Right cardiac atrium (tissue), 5 donors: ENCODE measurements at regions not wholly inside any gene's neighbourhood (a gene's known extent, or its start where the extent isn't known, plus 50 kb on each side); places are given as distances from the start of the nearest gene placed in this dataset.

ENCODE experiments used
- ATAC-seq, 2 donors: fragments of 200-7000 bp; cut with Tn5 transposase; one replicate each; pipeline versions ENCODE4 v1.8.0 to v1.9.1; 2020; ENCODE audit warnings: moderate library complexity in 2 of 2, mild to moderate bottlenecking in 1 of 2
- DNase-seq, 3 donors: peaks; one replicate each; pipeline ENCODE4 v3.0.0-alpha.2; 2020
- H3K27ac ChIP-seq: one replicate; pipeline ENCODE4 v1.5.1; 2013; ENCODE audit warnings: mild to moderate bottlenecking, low read length, control low read depth, moderate library complexity
- H3K27me3 ChIP-seq: one replicate; pipeline ENCODE4 v1.6.1; 2013; ENCODE audit not compliant: control insufficient read depth, insufficient read depth
- H3K4me1 ChIP-seq: one replicate; pipeline ENCODE4 v1.6.1; 2013; ENCODE audit warnings: low read length; ENCODE audit not compliant: control insufficient read depth, insufficient read depth
- H3K4me3 ChIP-seq: one replicate; pipeline ENCODE4 v1.5.1; 2013; ENCODE audit warnings: low read length, control low read depth
- H3K9me3 ChIP-seq: one replicate; pipeline ENCODE4 v1.6.1; 2013; ENCODE audit warnings: low read length; ENCODE audit not compliant: control insufficient read depth
- WGBS: extraction: QIAGEN DNeasy Blood & Tissue Kit; methylation state at CpG from one replicate; pipeline ENCODE4 v1.1.7; 2013; 5-methylcytosine and 5-hydroxymethylcytosine counted together
- intact Hi-C, 4 donors: fragments of 100-400 bp; cut with DNase I; formaldehyde crosslinking; loops; one replicate each; pipeline versions ENCODE4 v1.11.0 to v1.14.0; 2022 to 2023
- donor health status: healthy with polysubstance abuse.
- donor health status: DM: no; HTN: yes; CAD: no.
- donor health status: DM: no; HTN: no; CAD: no.
- donor health status: DM: no; HTN: yes; CAD: no; lungs with severe emphysema.
- donor health status: DM: yes; HTN: yes; CAD: no.

DNA sequence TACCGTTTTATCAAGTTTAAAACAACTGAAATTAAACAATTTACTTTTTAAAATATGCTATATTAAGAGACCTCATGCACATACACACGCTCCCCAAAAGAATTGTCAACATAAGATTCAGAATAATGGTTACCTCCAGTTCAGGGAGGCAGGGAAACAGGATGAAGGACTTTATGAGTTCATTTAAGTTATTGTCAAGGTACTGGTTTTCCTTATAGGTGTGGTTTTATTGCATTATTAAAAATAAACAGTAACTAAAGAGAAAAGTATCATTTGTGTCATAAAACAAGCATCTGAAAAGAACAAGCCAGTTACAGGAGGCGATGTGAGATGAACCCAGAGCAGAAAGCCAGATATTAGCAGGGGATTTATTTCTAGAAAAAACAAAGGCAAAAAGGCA is 2376.7 kb downstream of the MAT2B start:
- Histone ChIP-seq H3K27ac (no peak overlapping the region), H3K9me3 (no peaks in the 10 kb centered on the region), H3K4me1 (no peaks in the 10 kb centered on the region), H3K27me3 (no peaks in the 10 kb centered on the region), H3K4me3 (no peak overlapping the region)
- DNase-seq = no peak
- intact Hi-C loops = no loop called here
- ATAC-seq = no peak
- 85% methylated on average over 3 of the region's 3 CpGs for WGBS

DNA sequence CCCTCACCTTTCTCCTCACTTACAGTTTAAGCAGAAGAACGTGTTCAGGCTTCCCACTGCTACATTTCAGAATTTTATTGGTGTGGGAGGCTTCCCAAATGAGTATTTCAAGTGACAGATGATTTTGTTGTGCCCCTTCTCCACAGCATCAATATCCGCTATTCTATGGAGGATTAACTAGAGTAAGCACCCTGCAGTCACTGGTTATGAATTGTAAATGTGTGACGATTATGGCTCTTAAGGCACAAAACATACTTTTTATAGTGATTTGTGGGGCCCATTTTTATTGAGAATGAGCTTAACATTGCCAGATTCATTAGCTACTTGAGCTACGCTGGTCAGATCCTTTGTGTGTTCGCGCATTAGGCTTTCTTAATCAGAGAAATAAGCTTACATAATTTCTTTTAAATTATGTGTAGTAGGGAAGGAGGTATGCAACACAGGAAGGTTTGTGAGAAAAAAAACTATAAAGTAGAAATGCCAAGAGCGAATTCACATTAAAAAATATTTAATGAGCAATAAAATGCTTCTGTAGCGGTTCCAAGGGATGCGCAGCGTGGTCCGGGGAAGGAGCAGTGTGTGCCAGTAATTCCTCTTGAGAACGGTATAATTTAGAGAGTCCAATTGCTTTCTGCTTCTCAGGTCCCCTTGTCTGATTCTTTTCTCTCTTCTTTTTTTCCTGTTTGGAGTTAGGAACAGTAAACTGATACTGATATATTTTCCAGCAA is 2380.4 kb downstream of the MAT2B start:
- Histone ChIP-seq H3K4me1 (no peaks in the 10 kb centered on the region), H3K27me3 (no peaks in the 10 kb centered on the region), H3K9me3 (no peaks in the 10 kb centered on the region), H3K4me3 (no peak overlapping the region), H3K27ac (no peak overlapping the region)
- no peak for ATAC-seq
- intact Hi-C loops = no loop called here
- no peak for DNase-seq
- 81% methylated on average over 12 of the region's 12 CpGs for WGBS

DNA sequence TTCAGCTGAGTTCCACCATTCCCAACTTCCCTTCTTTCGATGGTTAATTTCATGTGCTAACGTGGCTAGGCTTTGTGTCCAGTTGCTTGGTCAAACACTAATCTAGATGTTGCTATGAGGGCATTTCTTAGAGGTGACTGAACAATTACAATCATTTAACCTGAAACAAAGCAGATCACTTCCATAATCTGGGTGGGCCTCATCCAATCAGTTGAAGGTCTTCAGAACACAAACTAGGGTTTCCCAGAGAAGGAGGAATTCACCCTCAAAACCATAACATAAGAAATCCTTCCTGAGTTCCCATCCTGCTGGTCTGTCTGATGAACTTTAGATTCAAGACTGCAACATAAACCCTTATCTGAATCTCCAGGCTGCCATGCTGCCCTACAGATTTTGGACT is 2381.7 kb downstream of the MAT2B start:
- H3K9me3 ChIP-seq = no peaks in the 10 kb centered on the region
- WGBS = 79% methylated on average over 2 of the region's 2 CpGs

DNA sequence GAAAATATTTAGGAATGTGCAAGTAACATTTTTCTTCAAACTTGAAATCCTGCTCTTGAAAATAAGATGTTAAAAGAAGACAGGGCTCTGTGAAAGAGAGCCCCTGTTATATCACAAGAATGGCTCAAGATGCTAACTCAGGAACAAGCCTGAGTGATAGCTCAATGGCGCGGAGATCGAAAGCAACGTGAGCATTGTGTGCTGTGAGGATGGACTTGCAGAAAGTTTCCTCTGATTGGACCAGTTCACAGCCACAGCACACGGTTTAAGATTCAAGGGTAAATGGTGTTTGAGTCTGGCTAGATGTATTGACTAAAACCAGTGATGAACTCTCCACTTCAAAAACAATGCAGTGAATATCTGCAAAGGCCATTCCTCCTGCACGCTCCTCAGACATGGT is 2387.0 kb downstream of the MAT2B start:
- no peak for ATAC-seq
- Histone ChIP-seq H3K9me3 (no peaks in the 10 kb centered on the region), H3K4me1 (no peaks in the 10 kb centered on the region), H3K27me3 (no peaks in the 10 kb centered on the region), H3K4me3 (no peak overlapping the region), H3K27ac (no peak overlapping the region)
- intact Hi-C loops = no loop called here
- WGBS = 86% methylated on average over 6 of the region's 6 CpGs
- no peak for DNase-seq

More for the DNA sequence above, 2381.7 kb downstream of the MAT2B start:
- Histone ChIP-seq H3K27ac (no peak overlapping the region), H3K4me3 (no peak overlapping the region), H3K4me1 (no peaks in the 10 kb centered on the region), H3K27me3 (no peaks in the 10 kb centered on the region)
- intact Hi-C loops = no loop called here
- no peak for DNase-seq
- no peak for ATAC-seq

DNA sequence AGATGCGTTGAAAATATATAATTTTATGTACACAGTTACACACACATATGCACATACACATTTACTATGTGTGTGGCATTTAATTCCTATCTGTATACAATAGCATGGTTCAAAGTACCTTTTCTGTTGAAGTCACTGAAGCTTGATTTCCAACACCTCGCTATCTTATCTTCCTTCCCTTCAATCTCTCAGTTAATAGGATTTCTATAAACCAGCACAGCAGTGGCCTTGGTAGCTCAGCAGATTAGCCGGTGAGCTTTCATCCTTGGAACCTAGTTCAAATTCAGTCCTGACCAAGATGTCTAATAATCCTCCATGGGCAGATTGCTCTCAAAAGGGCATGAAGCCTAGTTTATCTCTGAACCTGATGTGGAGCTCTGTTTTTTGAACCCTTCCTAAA is 2389.5 kb downstream of the MAT2B start:
- no peak for ATAC-seq
- no peak for DNase-seq
- Histone ChIP-seq H3K27me3 (no peaks in the 10 kb centered on the region), H3K4me1 (no peaks in the 10 kb centered on the region), H3K27ac (no peak overlapping the region), H3K4me3 (no peak overlapping the region), H3K9me3 (no peaks in the 10 kb centered on the region)
- WGBS = 45% methylated on average over 3 of the region's 3 CpGs
- intact Hi-C loops = no loop called here

DNA sequence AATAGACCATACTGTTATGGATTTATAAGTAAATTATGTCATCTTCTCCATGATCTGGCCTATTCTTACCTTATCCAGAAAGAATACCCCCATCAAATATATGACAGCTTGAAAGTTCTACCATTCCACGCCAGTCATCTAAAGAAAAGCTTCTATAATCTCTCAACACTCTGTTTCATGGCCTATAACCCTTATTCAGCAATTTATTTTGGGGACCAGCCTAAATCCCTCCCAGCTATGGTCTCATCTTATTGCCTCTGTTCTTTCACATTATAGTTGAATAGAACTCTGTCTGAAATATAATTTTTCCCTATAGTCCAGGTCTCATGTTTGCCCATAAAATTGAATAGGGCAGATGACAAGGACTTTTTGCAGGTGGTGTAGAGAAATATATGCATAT is 2387.6 kb upstream of the WWC1 start:
- H3K27me3 ChIP-seq = no peaks in the 10 kb centered on the region
- H3K9me3 ChIP-seq = no peaks in the 10 kb centered on the region
- DNase-seq (no peak), ATAC-seq (no peak)
- no peaks in the 10 kb centered on the region for H3K4me1 ChIP-seq
- intact Hi-C loops = no loop called here
- no peak overlapping the region for H3K27ac ChIP-seq
- H3K4me3 ChIP-seq = no peak overlapping the region
- 74% methylated on average over 1 of the region's 1 CpG for WGBS

DNA sequence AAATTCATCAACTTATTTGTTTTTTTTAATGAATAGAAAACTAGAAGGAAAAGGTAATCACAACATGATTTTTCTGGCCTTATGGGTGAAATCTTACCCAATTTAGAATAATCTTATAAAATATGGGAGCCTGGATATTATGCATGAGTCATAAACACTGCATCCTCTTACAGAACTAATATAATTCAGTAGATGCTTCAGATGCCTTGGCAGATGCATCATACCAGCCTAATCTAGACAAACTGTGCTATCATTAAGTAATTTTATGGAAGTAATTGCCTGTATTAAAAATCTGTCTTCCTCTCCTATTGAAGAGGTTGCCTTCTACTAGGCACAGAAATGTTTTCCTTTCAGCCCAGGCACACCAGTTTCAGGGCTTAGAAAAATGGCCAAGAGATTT is 2384.6 kb upstream of the WWC1 start:
- H3K4me1 ChIP-seq = no peaks in the 10 kb centered on the region
- intact Hi-C loops = no loop called here
- no peak for ATAC-seq
- H3K9me3 ChIP-seq = no peaks in the 10 kb centered on the region
- H3K27me3 ChIP-seq = no peaks in the 10 kb centered on the region
- no peak overlapping the region for H3K4me3 ChIP-seq
- H3K27ac ChIP-seq = no peak overlapping the region
- DNase-seq = no peak

DNA sequence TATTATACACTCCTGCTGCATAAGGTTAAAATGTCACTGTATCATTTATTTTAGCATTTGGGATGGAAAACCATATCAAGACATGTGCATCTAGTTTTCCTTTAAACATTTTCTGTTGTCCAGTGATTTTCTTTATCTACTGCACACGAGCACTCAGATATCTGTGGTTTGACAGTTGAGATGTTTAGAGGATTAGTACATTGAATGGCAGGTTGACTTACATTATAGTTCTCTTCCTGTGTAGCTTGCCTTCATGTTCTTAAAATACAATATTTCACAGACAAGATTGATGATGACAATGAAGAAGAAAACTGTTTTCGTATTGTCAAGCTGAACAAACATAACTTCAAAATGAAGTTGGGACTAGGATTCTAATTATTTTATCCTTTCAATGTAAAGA is 2378.4 kb upstream of the WWC1 start:
- Histone ChIP-seq H3K27me3 (no peaks in the 10 kb centered on the region), H3K4me1 (no peaks in the 10 kb centered on the region), H3K9me3 (no peaks in the 10 kb centered on the region), H3K27ac (no peak overlapping the region), H3K4me3 (no peak overlapping the region)
- ATAC-seq = no peak
- 41% methylated on average over 2 of the region's 2 CpGs for WGBS
- no peak for DNase-seq
- intact Hi-C loops = no loop called here

DNA sequence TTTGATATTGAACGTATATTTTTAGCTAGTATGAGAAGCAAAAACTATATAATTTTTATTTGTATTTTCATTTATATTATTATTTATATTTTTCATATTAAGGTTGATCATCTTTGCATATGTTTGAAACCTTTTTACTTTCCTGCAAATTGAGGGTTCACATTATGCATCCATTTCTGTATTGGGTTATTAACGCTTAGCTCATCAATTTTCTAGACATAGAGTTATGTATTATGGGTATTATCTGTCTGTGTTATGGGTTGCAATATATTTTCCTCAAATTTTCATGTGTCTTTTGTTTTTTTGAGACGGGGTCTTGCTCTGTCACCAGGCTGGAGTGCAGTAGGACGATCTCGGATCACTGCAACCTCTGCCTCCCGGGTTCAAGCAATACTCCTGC is 2377.0 kb upstream of the WWC1 start:
- H3K4me1 ChIP-seq = no peaks in the 10 kb centered on the region
- no peak overlapping the region for H3K4me3 ChIP-seq
- no peaks in the 10 kb centered on the region for H3K27me3 ChIP-seq
- no peaks in the 10 kb centered on the region for H3K9me3 ChIP-seq
- WGBS = 92% methylated on average over 6 of the region's 6 CpGs
- H3K27ac ChIP-seq = no peak overlapping the region
- intact Hi-C loops = no loop called here
- ATAC-seq = no peak
- DNase-seq = no peak

DNA sequence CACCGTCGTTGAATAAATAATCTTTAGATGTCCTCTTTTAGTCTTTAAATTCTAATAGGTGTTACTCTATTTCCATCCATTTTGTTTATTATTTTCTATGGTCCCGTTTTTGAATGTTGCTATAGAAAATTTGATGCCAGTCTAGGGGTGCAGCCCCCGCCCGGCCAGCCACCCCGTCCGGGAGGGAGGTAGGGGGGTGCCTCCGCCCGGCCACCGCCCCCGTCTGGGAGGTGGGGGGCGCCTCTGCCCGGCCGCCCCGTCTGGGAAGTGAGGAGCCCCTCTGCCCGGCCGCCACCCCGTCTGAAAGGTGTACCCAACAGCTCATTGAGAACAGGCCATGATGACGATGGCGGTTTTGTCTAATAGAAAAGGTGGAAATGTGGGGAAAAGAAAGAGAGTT is 2372.2 kb upstream of the WWC1 start:
- intact Hi-C loops = no loop called here
- ATAC-seq (no peak), DNase-seq (peak in 1 of 3 donors; percentile 2)
- no peaks in the 10 kb centered on the region for H3K27me3 ChIP-seq
- no peak overlapping the region for H3K27ac ChIP-seq
- WGBS = 94% methylated on average over 20 of the region's 20 CpGs
- no peak overlapping the region for H3K4me3 ChIP-seq
- no peaks in the 10 kb centered on the region for H3K4me1 ChIP-seq
- no peaks in the 10 kb centered on the region for H3K9me3 ChIP-seq

DNA sequence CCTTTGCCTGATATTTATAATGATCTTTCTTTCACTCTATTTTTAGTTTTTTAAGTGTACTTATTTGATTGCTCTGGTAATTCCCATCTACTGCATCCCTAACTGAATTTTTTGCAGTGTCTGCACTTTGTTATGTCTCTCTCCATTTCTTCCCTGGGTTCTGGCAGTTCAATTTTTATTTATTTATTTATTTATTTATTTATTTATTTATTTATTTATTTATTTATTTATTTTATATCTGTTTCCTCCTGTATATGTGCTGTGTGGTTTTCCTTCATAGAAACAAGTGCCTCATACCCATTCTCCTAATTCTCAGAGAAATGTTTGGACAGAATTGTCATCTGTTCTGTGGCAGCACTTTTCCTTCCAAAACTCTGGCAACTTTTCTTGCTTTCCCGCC is 2370.8 kb upstream of the WWC1 start:
- no peak for ATAC-seq
- DNase-seq = no peak
- H3K4me1 ChIP-seq = no peaks in the 10 kb centered on the region
- no peak overlapping the region for H3K27ac ChIP-seq
- no peak overlapping the region for H3K4me3 ChIP-seq
- H3K27me3 ChIP-seq = no peaks in the 10 kb centered on the region
- intact Hi-C loops = no loop called here
- H3K9me3 ChIP-seq = no peaks in the 10 kb centered on the region
- WGBS = 90% methylated on average over 1 of the region's 1 CpG

DNA sequence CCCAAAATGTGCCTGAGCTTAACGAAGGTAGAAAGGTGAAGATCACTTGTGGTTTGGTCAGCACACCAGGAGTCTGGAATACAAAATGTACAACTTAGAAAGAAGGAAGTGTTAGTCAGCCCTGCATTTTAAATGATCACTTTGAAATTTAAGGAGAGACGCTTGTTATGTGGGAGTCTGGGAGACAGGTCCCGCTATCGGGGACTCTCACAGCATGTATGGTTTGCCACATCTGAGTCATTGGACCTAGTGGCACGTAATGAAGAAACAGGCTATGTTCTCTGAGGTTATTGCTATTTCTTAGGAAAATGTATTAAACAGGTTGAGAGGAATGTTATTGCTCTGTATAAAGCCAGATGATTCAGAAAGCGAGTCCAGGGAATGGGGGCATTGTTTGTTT is 2362.5 kb upstream of the WWC1 start:
- DNase-seq = no peak
- no peak overlapping the region for H3K27ac ChIP-seq
- H3K9me3 ChIP-seq = peaks cover 2% of the 10 kb centered on the region
- H3K4me1 ChIP-seq = no peaks in the 10 kb centered on the region
- intact Hi-C loops = no loop called here
- no peak overlapping the region for H3K4me3 ChIP-seq
- 80% methylated on average over 6 of the region's 6 CpGs for WGBS
- no peak for ATAC-seq
- H3K27me3 ChIP-seq = no peaks in the 10 kb centered on the region
